ENCODE measurements at regions not wholly inside any gene's neighbourhood (a gene's known extent, or its start where the extent isn't known, plus 50 kb on each side); places are given as distances from the start of the nearest gene placed in this dataset.
"Not testable (repeated sequence)": the region's sequence is repeated elsewhere in the genome, so short reads cannot be mapped to it uniquely, and the experiment has no call there.

DNA sequence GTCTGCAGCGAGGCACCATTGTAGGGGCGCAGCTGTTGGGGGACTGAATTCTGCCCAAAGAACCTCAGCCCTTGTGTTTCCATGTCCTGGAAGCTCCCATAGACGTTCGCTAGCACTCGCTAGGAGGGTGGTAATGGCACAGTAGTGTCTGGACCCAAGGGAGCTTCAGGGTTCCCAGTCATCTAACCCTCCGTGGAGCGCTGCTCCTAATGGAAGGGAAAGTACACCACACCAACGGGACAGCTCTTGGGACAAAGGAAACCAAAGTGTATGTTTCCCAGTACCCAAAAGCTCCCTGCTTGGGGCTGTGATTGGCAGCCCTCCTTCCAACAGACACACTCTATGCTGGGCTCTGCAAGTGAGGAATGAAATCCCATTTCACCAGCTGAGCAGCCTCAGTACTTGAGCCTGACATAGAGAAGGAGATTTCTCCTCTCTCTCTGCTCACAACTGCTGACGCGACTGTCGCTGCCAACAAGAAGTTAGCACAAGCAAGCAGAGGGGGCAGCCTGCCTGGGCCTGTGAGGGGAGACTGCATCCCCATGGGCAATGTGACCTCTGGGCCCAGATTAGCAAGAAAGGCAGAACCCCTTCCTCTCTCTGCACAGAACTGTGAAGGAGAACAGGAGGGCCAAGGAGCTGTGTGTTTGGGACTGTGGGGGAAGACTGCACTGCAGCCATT lies 67.6 kb upstream of the SMARCAD1 start:
- Mint-ChIP-seq H3K4me3 (ENCODE audit: unreplicated experiment) (no peak overlapping the region), H3K27ac (ENCODE audit: unreplicated experiment) (no peak overlapping the region), H3K4me1 (ENCODE audit: low read depth, unreplicated experiment) (no peaks in the 10 kb centered on the region), H3K9me3 (ENCODE audit: unreplicated experiment) (no peaks in the 10 kb centered on the region), H3K36me3 (ENCODE audit: low read depth, unreplicated experiment) (no peaks in the 10 kb centered on the region), H3K27me3 (ENCODE audit: low read depth, unreplicated experiment) (no peaks in the 10 kb centered on the region)
- no peak overlapping the region for H3K27ac ChIP-seq (ENCODE audit: low read depth, low read length)
- H3K27me3 ChIP-seq (ENCODE audit: insufficient read depth, low read length) = peaks cover 2% of the 10 kb centered on the region
- H3K4me2 ChIP-seq (ENCODE audit: low read length) = no peak overlapping the region
- H3K4me1 ChIP-seq (ENCODE audit: insufficient read depth, low read length) = no peaks in the 10 kb centered on the region
- FAIRE-seq (no peak), DNase-seq (ENCODE audit: low read depth) (no peak)
- no peak overlapping the region for H2AFZ ChIP-seq (ENCODE audit: low read depth, low read length)
- no peak overlapping the region for H3K9ac ChIP-seq (ENCODE audit: low read length)
- H3K4me3 ChIP-seq (ENCODE audit: insufficient read depth, low read depth, low read length) = no peak overlapping the region
- no peaks in the 10 kb centered on the region for H3K9me3 ChIP-seq (ENCODE audit: insufficient read depth, low read depth, low read length)
- no peaks in the 10 kb centered on the region for H3K79me2 ChIP-seq (ENCODE audit: insufficient read depth, low read length)
- no peak for TF ChIP-seq EZH2 (IDR thresholded peaks at IDR 0.05; ENCODE audit: insufficient read depth, low read length)
- no peaks in the 10 kb centered on the region for H3K36me3 ChIP-seq (ENCODE audit: insufficient read depth, low read length)
- H4K20me1 ChIP-seq (ENCODE audit: insufficient read depth, low read length) = no peaks in the 10 kb centered on the region

DNA sequence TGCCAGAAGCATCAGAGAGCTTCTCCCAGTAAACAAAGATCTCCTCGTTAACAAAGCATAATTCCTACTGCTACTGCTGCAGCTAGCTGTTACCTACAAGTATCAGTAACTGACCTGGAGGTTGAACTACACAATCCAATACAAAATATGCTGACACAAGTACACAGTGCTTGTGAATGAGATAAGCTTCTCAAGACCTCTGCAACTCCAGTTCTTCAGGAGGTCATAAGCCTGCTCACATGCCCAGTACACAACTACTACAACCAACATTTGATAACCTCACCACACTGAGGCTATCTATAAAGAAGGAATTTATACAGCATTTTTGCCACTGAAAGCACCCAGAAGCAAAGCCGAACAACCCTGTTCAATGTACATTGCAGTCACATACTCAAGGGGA lies 66.7 kb upstream of the SMARCAD1 start:
- H3K4me1 ChIP-seq (ENCODE audit: insufficient read depth, low read length) = no peaks in the 10 kb centered on the region
- H3K36me3 Mint-ChIP-seq (ENCODE audit: low read depth, unreplicated experiment) = no peaks in the 10 kb centered on the region
- H3K9me3 ChIP-seq (ENCODE audit: insufficient read depth, low read depth, low read length) = no peaks in the 10 kb centered on the region
- no peaks in the 10 kb centered on the region for H4K20me1 ChIP-seq (ENCODE audit: insufficient read depth, low read length)
- H2AFZ ChIP-seq (ENCODE audit: low read depth, low read length) = no peak overlapping the region
- no peak overlapping the region for H3K4me3 ChIP-seq (ENCODE audit: insufficient read depth, low read depth, low read length)
- no peaks in the 10 kb centered on the region for H3K4me1 Mint-ChIP-seq (ENCODE audit: low read depth, unreplicated experiment)
- H3K4me3 Mint-ChIP-seq (ENCODE audit: unreplicated experiment) = no peak overlapping the region
- no peak for DNase-seq (ENCODE audit: low read depth)
- no peak overlapping the region for H3K27ac Mint-ChIP-seq (ENCODE audit: unreplicated experiment)
- H3K27ac ChIP-seq (ENCODE audit: low read depth, low read length) = no peak overlapping the region
- no peaks in the 10 kb centered on the region for H3K27me3 Mint-ChIP-seq (ENCODE audit: low read depth, unreplicated experiment)
- no peak for TF ChIP-seq EZH2 (IDR thresholded peaks at IDR 0.05; ENCODE audit: insufficient read depth, low read length)
- TF ChIP-seq, protein P1, sequence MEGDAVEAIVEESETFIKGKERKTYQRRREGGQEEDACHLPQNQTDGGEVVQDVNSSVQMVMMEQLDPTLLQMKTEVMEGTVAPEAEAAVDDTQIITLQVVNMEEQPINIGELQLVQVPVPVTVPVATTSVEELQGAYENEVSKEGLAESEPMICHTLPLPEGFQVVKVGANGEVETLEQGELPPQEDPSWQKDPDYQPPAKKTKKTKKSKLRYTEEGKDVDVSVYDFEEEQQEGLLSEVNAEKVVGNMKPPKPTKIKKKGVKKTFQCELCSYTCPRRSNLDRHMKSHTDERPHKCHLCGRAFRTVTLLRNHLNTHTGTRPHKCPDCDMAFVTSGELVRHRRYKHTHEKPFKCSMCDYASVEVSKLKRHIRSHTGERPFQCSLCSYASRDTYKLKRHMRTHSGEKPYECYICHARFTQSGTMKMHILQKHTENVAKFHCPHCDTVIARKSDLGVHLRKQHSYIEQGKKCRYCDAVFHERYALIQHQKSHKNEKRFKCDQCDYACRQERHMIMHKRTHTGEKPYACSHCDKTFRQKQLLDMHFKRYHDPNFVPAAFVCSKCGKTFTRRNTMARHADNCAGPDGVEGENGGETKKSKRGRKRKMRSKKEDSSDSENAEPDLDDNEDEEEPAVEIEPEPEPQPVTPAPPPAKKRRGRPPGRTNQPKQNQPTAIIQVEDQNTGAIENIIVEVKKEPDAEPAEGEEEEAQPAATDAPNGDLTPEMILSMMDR (IDR thresholded peaks at IDR 0.05; ENCODE audit: insufficient read depth, low read depth, low read length) = no peak
- FAIRE-seq = no peak
- H3K9ac ChIP-seq (ENCODE audit: low read length) = no peak overlapping the region
- H3K27me3 ChIP-seq (ENCODE audit: insufficient read depth, low read length) = peaks cover 2% of the 10 kb centered on the region
- H3K36me3 ChIP-seq (ENCODE audit: insufficient read depth, low read length) = no peaks in the 10 kb centered on the region
- H3K79me2 ChIP-seq (ENCODE audit: insufficient read depth, low read length) = no peaks in the 10 kb centered on the region
- H3K4me2 ChIP-seq (ENCODE audit: low read length) = no peak overlapping the region
- H3K9me3 Mint-ChIP-seq (ENCODE audit: unreplicated experiment) = no peaks in the 10 kb centered on the region

GRCh38 chr4:94148052-94148451 lies 59.6 kb upstream of the SMARCAD1 start:
- H3K9ac ChIP-seq (ENCODE audit: low read length); H2AFZ ChIP-seq (ENCODE audit: low read depth, low read length); H3K27ac Mint-ChIP-seq (ENCODE audit: unreplicated experiment); H3K9me3 Mint-ChIP-seq (ENCODE audit: unreplicated experiment); H3K79me2 ChIP-seq (ENCODE audit: insufficient read depth, low read length); H3K4me3 ChIP-seq (ENCODE audit: insufficient read depth, low read depth, low read length); H3K4me3 Mint-ChIP-seq (ENCODE audit: unreplicated experiment); H3K36me3 Mint-ChIP-seq (ENCODE audit: low read depth, unreplicated experiment); H3K27me3 Mint-ChIP-seq (ENCODE audit: low read depth, unreplicated experiment); H3K27ac ChIP-seq (ENCODE audit: low read depth, low read length); H3K4me1 ChIP-seq (ENCODE audit: insufficient read depth, low read length); H3K4me1 Mint-ChIP-seq (ENCODE audit: low read depth, unreplicated experiment); FAIRE-seq; DNase-seq (ENCODE audit: low read depth); H3K27me3 ChIP-seq (ENCODE audit: insufficient read depth, low read length); H3K4me2 ChIP-seq (ENCODE audit: low read length); H3K9me3 ChIP-seq (ENCODE audit: insufficient read depth, low read depth, low read length); H3K36me3 ChIP-seq (ENCODE audit: insufficient read depth, low read length); H4K20me1 ChIP-seq (ENCODE audit: insufficient read depth, low read length): not testable (repeated sequence)
